ENCODE measurements at regions not wholly inside any gene's neighbourhood (a gene's known extent, or its start where the extent isn't known, plus 50 kb on each side); places are given as distances from the start of the nearest gene placed in this dataset.

GRCh38 chr10:90168244-90168643 is 466.9 kb downstream of the KIF20B start:
- Mint-ChIP-seq H3K36me3 (ENCODE audit: low read depth) (no peaks in the 10 kb centered on the region), H3K4me1 (ENCODE audit: low read depth) (no peaks in the 10 kb centered on the region), H3K4me3 (no peak overlapping the region), H3K9me3 (no peaks in the 10 kb centered on the region), H3K27ac (no peak overlapping the region), H3K27me3 (peaks cover 2% of the 10 kb centered on the region)
- no peak for DNase-seq

- no peaks in the 10 kb centered on the region for H3K9me3 Mint-ChIP-seq
- no peak overlapping the region for H3K27ac Mint-ChIP-seq
- no peak for DNase-seq
- no peak overlapping the region for H3K4me3 Mint-ChIP-seq
- H3K27me3 Mint-ChIP-seq, result peaks cover 2% of the 10 kb centered on the region
- no peaks in the 10 kb centered on the region for H3K4me1 Mint-ChIP-seq (ENCODE audit: low read depth)
- no peaks in the 10 kb centered on the region for H3K36me3 Mint-ChIP-seq (ENCODE audit: low read depth)
These were observed 469.8 kb downstream of the KIF20B start for GRCh38 chr10:90171014-90171722.

- H3K36me3 Mint-ChIP-seq (ENCODE audit: low read depth), result no peaks in the 10 kb centered on the region
- no peaks in the 10 kb centered on the region for H3K4me1 Mint-ChIP-seq (ENCODE audit: low read depth)
- no peak overlapping the region for H3K4me3 Mint-ChIP-seq
- H3K9me3 Mint-ChIP-seq, result peaks cover 2% of the 10 kb centered on the region
- no peak for DNase-seq
- peaks cover 2% of the 10 kb centered on the region for H3K27me3 Mint-ChIP-seq
- H3K27ac Mint-ChIP-seq, result no peak overlapping the region
These were observed 473.1 kb downstream of the KIF20B start for GRCh38 chr10:90174531-90174930.

GRCh38 chr10:90175161-90175681 is 473.8 kb downstream of the KIF20B start:
- Mint-ChIP-seq H3K36me3 (ENCODE audit: low read depth) (no peaks in the 10 kb centered on the region), H3K9me3 (peaks cover 2% of the 10 kb centered on the region), H3K4me3 (no peak overlapping the region), H3K4me1 (ENCODE audit: low read depth) (no peaks in the 10 kb centered on the region), H3K27me3 (peaks cover 2% of the 10 kb centered on the region), H3K27ac (no peak overlapping the region)
- no peak for DNase-seq

GRCh38 chr10:90179696-90180407 is 478.5 kb downstream of the KIF20B start:
- H3K4me1 Mint-ChIP-seq (ENCODE audit: low read depth), result no peaks in the 10 kb centered on the region
- H3K4me3 Mint-ChIP-seq, result no peak overlapping the region
- DNase-seq, result no peak
- H3K36me3 Mint-ChIP-seq (ENCODE audit: low read depth), result no peaks in the 10 kb centered on the region
- H3K27me3 Mint-ChIP-seq, result no peaks in the 10 kb centered on the region
- H3K9me3 Mint-ChIP-seq, result peaks cover 2% of the 10 kb centered on the region
- H3K27ac Mint-ChIP-seq, result no peak overlapping the region

GRCh38 chr10:90180886-90181691 is 479.7 kb downstream of the KIF20B start:
- no peak for DNase-seq
- no peaks in the 10 kb centered on the region for H3K4me1 Mint-ChIP-seq (ENCODE audit: low read depth)
- no peak overlapping the region for H3K4me3 Mint-ChIP-seq
- no peaks in the 10 kb centered on the region for H3K27me3 Mint-ChIP-seq
- H3K27ac Mint-ChIP-seq, result no peak overlapping the region
- peaks cover 2% of the 10 kb centered on the region for H3K9me3 Mint-ChIP-seq
- H3K36me3 Mint-ChIP-seq (ENCODE audit: low read depth), result no peaks in the 10 kb centered on the region

GRCh38 chr10:90192825-90193224 is 491.4 kb downstream of the KIF20B start:
- no peaks in the 10 kb centered on the region for H3K27me3 Mint-ChIP-seq
- H3K9me3 Mint-ChIP-seq, result no peaks in the 10 kb centered on the region
- no peaks in the 10 kb centered on the region for H3K4me1 Mint-ChIP-seq (ENCODE audit: low read depth)
- H3K27ac Mint-ChIP-seq, result no peak overlapping the region
- H3K36me3 Mint-ChIP-seq (ENCODE audit: low read depth), result no peaks in the 10 kb centered on the region
- no peak overlapping the region for H3K4me3 Mint-ChIP-seq
- no peak for DNase-seq

GRCh38 chr10:90193240-90193985 is 492.0 kb downstream of the KIF20B start:
- DNase-seq, result no peak
- no peaks in the 10 kb centered on the region for H3K9me3 Mint-ChIP-seq
- no peak overlapping the region for H3K27ac Mint-ChIP-seq
- no peak overlapping the region for H3K4me3 Mint-ChIP-seq
- no peaks in the 10 kb centered on the region for H3K27me3 Mint-ChIP-seq
- no peaks in the 10 kb centered on the region for H3K4me1 Mint-ChIP-seq (ENCODE audit: low read depth)
- no peaks in the 10 kb centered on the region for H3K36me3 Mint-ChIP-seq (ENCODE audit: low read depth)

- H3K9me3 Mint-ChIP-seq, result no peaks in the 10 kb centered on the region
- H3K27ac Mint-ChIP-seq, result no peak overlapping the region
- no peak overlapping the region for H3K4me3 Mint-ChIP-seq
- H3K4me1 Mint-ChIP-seq (ENCODE audit: low read depth), result no peaks in the 10 kb centered on the region
- H3K36me3 Mint-ChIP-seq (ENCODE audit: low read depth), result no peaks in the 10 kb centered on the region
- DNase-seq, result no peak
- H3K27me3 Mint-ChIP-seq, result no peaks in the 10 kb centered on the region
These were observed 494.0 kb downstream of the KIF20B start for GRCh38 chr10:90195288-90195840.

- H3K36me3 Mint-ChIP-seq (ENCODE audit: low read depth), result no peaks in the 10 kb centered on the region
- no peak for DNase-seq
- H3K27ac Mint-ChIP-seq, result no peak overlapping the region
- no peaks in the 10 kb centered on the region for H3K27me3 Mint-ChIP-seq
- H3K4me3 Mint-ChIP-seq, result no peak overlapping the region
- H3K9me3 Mint-ChIP-seq, result no peaks in the 10 kb centered on the region
- no peaks in the 10 kb centered on the region for H3K4me1 Mint-ChIP-seq (ENCODE audit: low read depth)
These were observed 496.4 kb downstream of the KIF20B start for GRCh38 chr10:90197766-90198165.

GRCh38 chr10:90199093-90199492 is 497.7 kb downstream of the KIF20B start:
- Mint-ChIP-seq H3K27ac (no peak overlapping the region), H3K36me3 (ENCODE audit: low read depth) (no peaks in the 10 kb centered on the region), H3K9me3 (no peaks in the 10 kb centered on the region), H3K27me3 (no peaks in the 10 kb centered on the region), H3K4me3 (no peak overlapping the region), H3K4me1 (ENCODE audit: low read depth) (no peaks in the 10 kb centered on the region)
- DNase-seq, result no peak

GRCh38 chr10:90199513-90199912 is 498.1 kb downstream of the KIF20B start:
- Mint-ChIP-seq H3K4me3 (no peak overlapping the region), H3K36me3 (ENCODE audit: low read depth) (no peaks in the 10 kb centered on the region), H3K27me3 (no peaks in the 10 kb centered on the region), H3K9me3 (no peaks in the 10 kb centered on the region), H3K27ac (no peak overlapping the region), H3K4me1 (ENCODE audit: low read depth) (no peaks in the 10 kb centered on the region)
- DNase-seq, result no peak

- Mint-ChIP-seq H3K36me3 (ENCODE audit: low read depth) (no peaks in the 10 kb centered on the region), H3K27me3 (peaks cover 5% of the 10 kb centered on the region), H3K4me3 (no peak overlapping the region), H3K4me1 (ENCODE audit: low read depth) (no peaks in the 10 kb centered on the region), H3K9me3 (no peaks in the 10 kb centered on the region), H3K27ac (no peak overlapping the region)
- no peak for DNase-seq
These were observed 503.0 kb downstream of the KIF20B start for GRCh38 chr10:90204131-90204955.

Data from activated T-cell treated with anti-CD3 and anti-CD28 coated beads, Interleukin-2, amount 50 U/mL, for 24 hours (primary cell).